ENCODE measurements at regions not wholly inside any gene's neighbourhood (a gene's known extent, or its start where the extent isn't known, plus 50 kb on each side); places are given as distances from the start of the nearest gene placed in this dataset.
A peak's percentile ranks its signal among the peaks of the same experiment; 100 is the strongest.

DNA sequence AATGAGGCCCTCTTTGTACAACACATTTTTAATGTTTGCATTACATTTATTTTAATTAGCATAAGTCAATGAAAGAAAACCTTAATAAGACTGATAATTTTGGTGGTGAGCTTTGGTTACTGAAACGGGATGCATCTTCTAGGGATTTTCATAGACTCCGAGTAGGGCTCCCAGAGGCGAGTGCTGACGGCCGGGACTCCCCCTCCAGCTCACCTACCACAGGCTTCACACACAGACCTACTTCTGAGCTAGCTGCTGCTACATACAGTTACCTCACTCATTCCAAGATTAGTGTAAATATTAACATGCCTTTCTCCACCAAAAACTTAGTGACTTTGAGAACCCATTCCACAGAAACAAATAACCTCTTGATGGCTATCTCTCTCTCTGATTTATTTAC, 271.1 kb downstream of the GALR1 start:
- H3K4me3 Mint-ChIP-seq, result no peak overlapping the region
- no peak for ATAC-seq (replicated peaks in 1 of 2)
- peaks cover 0 to 2% of the 10 kb centered on the region in 2 donors for H3K36me3 Mint-ChIP-seq (ENCODE audit: insufficient read depth in 2 of 2)
- H3K27me3 Mint-ChIP-seq (ENCODE audit: low read depth), result peaks cover 7% of the 10 kb centered on the region
- no peaks in the 10 kb centered on the region for H3K4me1 Mint-ChIP-seq (ENCODE audit: low read depth)
- no peak overlapping the region for H3K27ac Mint-ChIP-seq
- H3K9me3 Mint-ChIP-seq, result no peaks in the 10 kb centered on the region
- DNase-seq, result no peak

DNA sequence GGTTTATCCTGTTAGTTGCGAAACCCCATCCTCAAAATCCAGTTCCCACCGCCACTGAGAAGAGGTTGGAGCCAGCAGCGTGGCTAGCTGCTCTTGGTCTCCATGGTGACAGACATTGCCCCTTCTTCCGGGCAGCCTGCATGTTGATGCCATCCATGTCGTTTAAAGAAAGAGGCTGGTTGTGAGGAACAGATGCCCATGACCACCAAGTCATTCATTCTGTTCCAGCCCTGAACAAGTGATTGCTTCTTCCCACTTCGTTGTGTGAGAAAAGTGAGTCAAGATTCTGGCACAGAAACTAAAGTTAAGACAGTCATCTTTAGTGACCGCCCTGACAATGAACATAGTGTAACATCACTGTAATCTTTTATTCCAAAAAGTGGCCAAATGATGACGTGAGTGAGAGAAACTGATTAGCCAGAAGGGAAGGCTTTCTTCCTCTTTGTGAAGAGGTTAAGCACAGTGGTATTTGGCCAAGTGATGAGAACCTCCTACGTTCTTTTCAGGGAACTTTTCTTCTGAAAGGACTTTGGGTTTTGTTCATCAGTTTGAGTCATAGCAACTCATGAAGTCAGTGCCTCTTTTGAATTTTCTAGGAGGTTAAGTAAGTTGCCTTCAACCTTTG, 272.5 kb downstream of the GALR1 start:
- Mint-ChIP-seq H3K27me3 (ENCODE audit: low read depth) (peaks cover 7% of the 10 kb centered on the region), H3K4me1 (ENCODE audit: low read depth) (no peaks in the 10 kb centered on the region), H3K9me3 (peaks cover 9% of the 10 kb centered on the region in 2 donors), H3K4me3 (no peak overlapping the region), H3K27ac (no peak overlapping the region), H3K36me3 (ENCODE audit: insufficient read depth in 2 of 2) (peaks cover 2 to 4% of the 10 kb centered on the region in 2 donors)
- DNase-seq (peak in 1 of 2 donors; percentile 10), ATAC-seq (replicated peaks in 1 of 2) (peak; percentile 36 to 72)

DNA sequence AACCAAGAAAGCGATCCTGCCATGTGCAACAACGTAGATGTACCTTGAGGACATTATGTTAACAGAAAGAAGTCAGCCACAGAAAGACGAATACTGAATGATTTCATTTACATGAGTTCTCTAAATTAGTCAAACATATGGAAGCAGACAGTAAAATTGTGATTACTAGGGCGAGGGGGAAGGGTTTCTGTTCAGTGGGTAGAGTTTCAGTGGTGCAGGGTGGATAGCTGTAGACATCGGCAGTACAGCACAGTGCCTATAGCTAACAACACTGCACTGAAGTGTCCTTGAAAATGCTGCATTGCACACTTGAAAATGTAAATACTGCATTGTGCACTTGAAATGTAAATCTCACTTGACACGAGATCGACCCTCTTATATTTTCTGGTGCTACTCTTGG, 275.3 kb downstream of the GALR1 start:
- Mint-ChIP-seq H3K9me3 (peaks cover 10 to 13% of the 10 kb centered on the region in 2 donors), H3K36me3 (ENCODE audit: insufficient read depth in 2 of 2) (peaks cover 2 to 4% of the 10 kb centered on the region in 2 donors), H3K27me3 (ENCODE audit: low read depth) (peaks cover 11% of the 10 kb centered on the region), H3K4me1 (ENCODE audit: low read depth) (no peaks in the 10 kb centered on the region), H3K27ac (no peak overlapping the region), H3K4me3 (no peak overlapping the region)
- ATAC-seq (replicated peaks in 1 of 2) (peak; percentile 85 to 88), DNase-seq (peak; percentile 11 to 20)

DNA sequence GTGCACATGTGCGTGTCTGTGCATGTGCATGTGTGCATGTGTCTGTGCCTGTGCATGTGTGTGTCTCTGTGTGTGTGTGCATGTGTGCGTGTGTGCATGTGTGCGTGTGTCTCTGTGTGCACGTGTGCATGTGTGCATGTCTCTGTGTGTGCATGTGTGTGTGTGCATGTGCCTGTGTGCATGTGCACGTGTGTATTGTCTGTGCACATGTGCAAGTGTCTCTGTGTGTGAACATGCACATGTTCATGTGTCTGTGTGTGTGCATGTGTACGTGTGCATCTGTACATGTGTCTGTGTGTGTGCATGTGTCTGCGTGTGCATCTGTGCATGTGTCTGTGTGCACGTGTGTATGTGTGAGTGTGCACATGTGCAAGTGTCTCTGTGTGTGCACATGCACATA, 277.3 kb downstream of the GALR1 start:
- H3K27me3 Mint-ChIP-seq (ENCODE audit: low read depth), result peaks cover 10% of the 10 kb centered on the region
- ATAC-seq (replicated peaks in 1 of 2) (no peak), DNase-seq (no peak)
- H3K27ac Mint-ChIP-seq, result no peak overlapping the region
- peaks cover 10 to 13% of the 10 kb centered on the region in 2 donors for H3K9me3 Mint-ChIP-seq
- H3K36me3 Mint-ChIP-seq (ENCODE audit: insufficient read depth in 2 of 2), result peaks cover 2 to 4% of the 10 kb centered on the region in 2 donors
- H3K4me3 Mint-ChIP-seq, result no peak overlapping the region
- H3K4me1 Mint-ChIP-seq (ENCODE audit: low read depth), result no peaks in the 10 kb centered on the region

DNA sequence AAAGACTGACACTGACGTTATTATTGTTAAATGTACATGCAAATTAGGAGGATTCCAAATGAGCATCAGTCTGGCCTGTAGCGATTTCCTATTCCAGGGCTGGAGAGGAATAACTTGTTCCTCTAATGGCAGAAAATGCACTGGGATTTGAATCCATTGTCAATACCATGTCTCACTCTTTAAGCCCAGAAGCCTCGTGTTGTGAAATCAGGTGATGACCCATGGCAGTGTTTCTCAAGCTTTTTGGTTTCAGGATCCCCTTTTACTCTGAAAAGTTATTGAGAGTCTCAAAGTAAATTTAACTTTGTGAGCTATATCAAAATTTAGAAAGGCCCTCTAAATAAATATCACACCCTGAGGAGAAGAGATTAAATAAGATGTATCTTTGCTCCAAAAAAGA, 279.2 kb downstream of the GALR1 start:
- Mint-ChIP-seq H3K4me3 (no peak overlapping the region), H3K4me1 (ENCODE audit: low read depth) (no peaks in the 10 kb centered on the region), H3K27me3 (ENCODE audit: low read depth) (peaks cover 10% of the 10 kb centered on the region), H3K36me3 (ENCODE audit: insufficient read depth in 2 of 2) (peaks cover 2 to 4% of the 10 kb centered on the region in 2 donors), H3K27ac (no peak overlapping the region), H3K9me3 (peaks cover 10 to 13% of the 10 kb centered on the region in 2 donors)
- DNase-seq (no peak), ATAC-seq (replicated peaks in 1 of 2) (no peak)

- H3K4me1 Mint-ChIP-seq (ENCODE audit: low read depth), result no peaks in the 10 kb centered on the region
- peaks cover 2 to 4% of the 10 kb centered on the region in 2 donors for H3K36me3 Mint-ChIP-seq (ENCODE audit: insufficient read depth in 2 of 2)
- H3K4me3 Mint-ChIP-seq, result no peak overlapping the region
- peaks cover 10% of the 10 kb centered on the region for H3K27me3 Mint-ChIP-seq (ENCODE audit: low read depth)
- peaks cover 10 to 13% of the 10 kb centered on the region in 2 donors for H3K9me3 Mint-ChIP-seq
- DNase-seq (no peak), ATAC-seq (replicated peaks in 1 of 2) (no peak)
- no peak overlapping the region for H3K27ac Mint-ChIP-seq
Measured at GRCh38 chr18:77529492-77530176, 280.0 kb downstream of the GALR1 start.

GRCh38 chr18:77530732-77531131, 281.1 kb downstream of the GALR1 start:
- peaks cover 2 to 3% of the 10 kb centered on the region in 2 donors for H3K36me3 Mint-ChIP-seq (ENCODE audit: insufficient read depth in 2 of 2)

DNA sequence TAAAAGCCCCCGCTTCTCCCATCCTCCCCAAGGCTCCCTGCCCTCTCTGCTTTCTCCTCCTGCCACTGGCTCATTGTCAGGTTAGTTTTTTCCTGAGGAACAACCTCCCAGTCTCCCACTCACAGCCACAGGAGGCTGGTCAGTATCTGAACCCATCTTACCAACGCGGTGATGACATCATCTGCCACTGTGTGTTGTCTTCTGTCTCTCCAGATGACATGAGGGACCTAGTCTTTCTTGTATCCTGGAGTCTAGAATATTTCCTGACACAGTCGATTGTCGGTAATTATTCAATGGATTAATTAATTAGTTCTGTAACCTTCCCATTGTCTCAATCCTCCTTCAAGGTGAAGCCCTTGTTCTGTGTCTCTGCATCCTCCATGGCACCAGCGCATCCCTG, 290.2 kb downstream of the GALR1 start:
- ATAC-seq (replicated peaks in 1 of 2) (no peak), DNase-seq (no peak)
- H3K27ac Mint-ChIP-seq, result no peak overlapping the region
- peaks cover 7% of the 10 kb centered on the region for H3K27me3 Mint-ChIP-seq (ENCODE audit: low read depth)
- no peaks in the 10 kb centered on the region for H3K4me1 Mint-ChIP-seq (ENCODE audit: low read depth)
- peaks cover 5 to 6% of the 10 kb centered on the region in 2 donors for H3K9me3 Mint-ChIP-seq
- H3K36me3 Mint-ChIP-seq (ENCODE audit: insufficient read depth in 2 of 2), result no peaks in the 10 kb centered on the region
- no peak overlapping the region for H3K4me3 Mint-ChIP-seq

More at GRCh38 chr18:77530732-77531131, 281.1 kb downstream of the GALR1 start:
- peaks cover 12% of the 10 kb centered on the region for H3K27me3 Mint-ChIP-seq (ENCODE audit: low read depth)
- peaks cover 10 to 13% of the 10 kb centered on the region in 2 donors for H3K9me3 Mint-ChIP-seq
- no peak overlapping the region for H3K27ac Mint-ChIP-seq
- no peak for ATAC-seq (replicated peaks in 1 of 2)
- no peaks in the 10 kb centered on the region for H3K4me1 Mint-ChIP-seq (ENCODE audit: low read depth)
- no peak for DNase-seq
- H3K4me3 Mint-ChIP-seq, result no peak overlapping the region

- Mint-ChIP-seq H3K9me3 (peaks cover 0 to 1% of the 10 kb centered on the region in 2 donors), H3K27me3 (ENCODE audit: low read depth) (no peaks in the 10 kb centered on the region), H3K36me3 (ENCODE audit: insufficient read depth in 2 of 2) (no peaks in the 10 kb centered on the region), H3K4me1 (ENCODE audit: low read depth) (no peaks in the 10 kb centered on the region), H3K4me3 (no peak overlapping the region), H3K27ac (no peak overlapping the region)
- ATAC-seq (replicated peaks in 1 of 2) (no peak), DNase-seq (no peak)
Measured at GRCh38 chr18:77544792-77545191, 295.1 kb downstream of the GALR1 start.

GRCh38 chr18:77547757-77548156, 298.1 kb downstream of the GALR1 start:
- no peaks in the 10 kb centered on the region for H3K27me3 Mint-ChIP-seq (ENCODE audit: low read depth)
- no peak overlapping the region for H3K27ac Mint-ChIP-seq
- H3K9me3 Mint-ChIP-seq, result no peaks in the 10 kb centered on the region

DNA sequence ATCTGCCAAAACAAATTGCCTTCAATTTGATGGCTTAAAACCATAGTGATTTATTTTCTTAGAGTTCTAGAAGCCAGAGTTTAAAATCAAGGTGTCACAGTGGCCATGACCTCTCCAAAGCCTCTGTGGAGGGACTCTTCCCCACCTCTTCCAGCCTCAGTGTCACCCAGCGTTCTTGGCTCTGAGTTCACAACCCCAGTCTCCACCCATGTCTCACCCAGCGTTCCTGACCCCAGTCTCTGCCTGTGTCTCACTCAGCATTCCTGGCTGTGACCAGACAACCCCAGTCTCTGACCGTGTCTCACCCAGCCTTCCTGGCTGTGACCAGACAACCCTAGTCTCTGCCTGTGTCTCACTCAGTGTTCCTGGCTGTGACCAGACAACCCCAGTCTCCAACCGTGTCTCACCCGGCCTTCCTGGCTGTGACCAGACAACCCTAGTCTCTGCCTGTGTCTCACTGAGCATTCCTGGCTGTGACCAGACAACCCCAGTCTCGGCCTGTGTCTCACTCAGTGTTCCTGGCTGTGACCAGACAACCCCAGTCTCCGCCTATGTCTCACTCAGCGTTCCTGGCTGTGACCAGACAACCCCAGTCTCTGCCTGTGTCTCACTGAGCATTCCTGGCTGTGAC, 299.3 kb downstream of the GALR1 start:
- no peaks in the 10 kb centered on the region for H3K4me1 Mint-ChIP-seq (ENCODE audit: low read depth)
- DNase-seq (no peak), ATAC-seq (replicated peaks in 1 of 2) (no peak)
- H3K4me3 Mint-ChIP-seq, result no peak overlapping the region
- no peak overlapping the region for H3K27ac Mint-ChIP-seq
- H3K9me3 Mint-ChIP-seq, result no peaks in the 10 kb centered on the region
- peaks cover under 1% of the 10 kb centered on the region for H3K27me3 Mint-ChIP-seq (ENCODE audit: low read depth)
- no peaks in the 10 kb centered on the region for H3K36me3 Mint-ChIP-seq (ENCODE audit: insufficient read depth in 2 of 2)

More at GRCh38 chr18:77547757-77548156, 298.1 kb downstream of the GALR1 start:
- DNase-seq, result no peak
- Mint-ChIP-seq H3K4me1 (ENCODE audit: low read depth) (no peaks in the 10 kb centered on the region), H3K4me3 (no peak overlapping the region), H3K36me3 (ENCODE audit: insufficient read depth in 2 of 2) (no peaks in the 10 kb centered on the region)
- no peak for ATAC-seq (replicated peaks in 1 of 2)

- H3K36me3 Mint-ChIP-seq (ENCODE audit: insufficient read depth in 2 of 2), result no peaks in the 10 kb centered on the region
- H3K27ac Mint-ChIP-seq, result no peak overlapping the region
- no peak for DNase-seq
- H3K4me1 Mint-ChIP-seq (ENCODE audit: low read depth), result no peaks in the 10 kb centered on the region
- H3K9me3 Mint-ChIP-seq, result no peaks in the 10 kb centered on the region
- ATAC-seq (replicated peaks in 1 of 2), result no peak
- H3K4me3 Mint-ChIP-seq, result no peak overlapping the region
- peaks cover 10% of the 10 kb centered on the region for H3K27me3 Mint-ChIP-seq (ENCODE audit: low read depth)
Measured at GRCh38 chr18:77550625-77551024, 301.0 kb downstream of the GALR1 start.

DNA sequence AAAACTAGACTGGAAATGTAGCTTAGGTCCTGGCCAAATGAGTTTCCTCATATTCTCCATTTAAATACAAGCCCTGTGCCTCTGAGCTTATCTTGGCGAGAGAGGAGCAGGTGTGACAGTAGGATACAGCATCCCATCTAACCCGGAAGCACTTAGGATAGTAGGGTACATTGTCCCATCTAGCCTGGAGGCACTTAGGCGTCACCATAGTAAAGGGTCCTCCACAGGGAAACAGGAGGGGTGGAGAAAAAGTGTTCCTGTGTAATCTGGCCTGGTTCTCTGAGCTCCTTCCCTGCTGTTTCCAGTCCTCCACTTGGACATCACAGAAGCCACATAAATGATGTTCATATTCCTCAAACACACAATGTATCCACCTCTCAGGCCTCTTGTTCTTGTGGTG, 301.4 kb downstream of the GALR1 start:
- Mint-ChIP-seq H3K4me1 (ENCODE audit: low read depth) (no peaks in the 10 kb centered on the region), H3K9me3 (no peaks in the 10 kb centered on the region), H3K27me3 (ENCODE audit: low read depth) (peaks cover 10% of the 10 kb centered on the region), H3K27ac (no peak overlapping the region), H3K4me3 (no peak overlapping the region), H3K36me3 (ENCODE audit: insufficient read depth in 2 of 2) (no peaks in the 10 kb centered on the region)
- ATAC-seq (replicated peaks in 1 of 2), result no peak
- no peak for DNase-seq

Measured in activated T-cell treated with anti-CD3 and anti-CD28 coated beads, Interleukin-2, amount 50 U/mL, for 72 hours (primary cell).